Mesenchymal stem cell (in vitro differentiated cells and primary cell): ENCODE measurements at regions not wholly inside any gene's neighbourhood (a gene's known extent, or its start where the extent isn't known, plus 50 kb on each side); places are given as distances from the start of the nearest gene placed in this dataset.
A peak's percentile ranks its signal among the peaks of the same experiment; 100 is the strongest.
"Not testable (repeated sequence)": the region's sequence is repeated elsewhere in the genome, so short reads cannot be mapped to it uniquely, and the experiment has no call there.

Experiments
- DNase-seq: peaks from one replicate; pipeline ENCODE4 v3.0.0-alpha.2; 2013
- H2AFZ ChIP-seq: one replicate; pipeline ENCODE4 v1.6.1; 2013; ENCODE audit warnings: low read depth, mild to moderate bottlenecking, control low read depth, inconsistent platforms, low read length, moderate library complexity
- H2AK5ac ChIP-seq: 2 replicates; pipeline ENCODE4 v1.6.1; 2013; ENCODE audit warnings: low read length, moderate library complexity, mild to moderate bottlenecking, inconsistent platforms; ENCODE audit not compliant: severe bottlenecking
- H2BK120ac ChIP-seq: one replicate; pipeline ENCODE4 v1.6.1; 2013; ENCODE audit warnings: low read depth, mild to moderate bottlenecking, inconsistent platforms, low read length, moderate library complexity
- H2BK12ac ChIP-seq, 2 experiments: one replicate each; pipeline ENCODE4 v1.6.1; 2013; ENCODE audit warnings: inconsistent platforms in 2 of 2, low read length in 2 of 2, mild to moderate bottlenecking in 2 of 2, moderate library complexity in 2 of 2, control low read depth in 1 of 2
- H2BK15ac ChIP-seq: one replicate; pipeline ENCODE4 v1.6.1; 2013; ENCODE audit warnings: mild to moderate bottlenecking, low read depth, inconsistent platforms; ENCODE audit not compliant: poor library complexity, severe bottlenecking
- H2BK5ac ChIP-seq: 2 replicates; pipeline ENCODE4 v1.6.1; 2013; ENCODE audit warnings: low read depth, mild to moderate bottlenecking, low read length, control low read depth, inconsistent platforms; ENCODE audit not compliant: poor library complexity, severe bottlenecking
- H3K14ac ChIP-seq, 2 experiments: one replicate each; pipeline ENCODE4 v1.6.1; 2013; ENCODE audit warnings: inconsistent platforms in 2 of 2, low read length in 2 of 2, control low read depth in 1 of 2, mild to moderate bottlenecking in 1 of 2, moderate library complexity in 1 of 2
- H3K18ac ChIP-seq, 2 experiments: one replicate each; pipeline ENCODE4 v1.6.1; 2013; ENCODE audit warnings: inconsistent platforms in 2 of 2, low read length in 2 of 2, control low read depth in 1 of 2, low read depth in 1 of 2, mild to moderate bottlenecking in 1 of 2
- H3K23ac ChIP-seq, 2 experiments: one replicate each; pipeline ENCODE4 v1.6.1; 2013; ENCODE audit warnings: inconsistent platforms in 2 of 2, low read length in 2 of 2, mild to moderate bottlenecking in 2 of 2, moderate library complexity in 2 of 2, control low read depth in 1 of 2
- H3K27ac ChIP-seq: 2 replicates; pipeline ENCODE4 v1.5.1; 2013; ENCODE audit warnings: mild to moderate bottlenecking, moderate library complexity, low read length, control low read depth, inconsistent platforms; ENCODE audit not compliant: poor library complexity, severe bottlenecking
- H3K27me3 ChIP-seq, 2 experiments: 2 replicates each; pipeline versions ENCODE4 v1.6.1 to v1.7.0; 2013; ENCODE audit warnings: low read length in 2 of 2, mild to moderate bottlenecking in 2 of 2, moderate library complexity in 2 of 2, control low read depth in 1 of 2, inconsistent platforms in 1 of 2; ENCODE audit not compliant: control insufficient read depth in 1 of 2, insufficient read depth in 1 of 2
- H3K36me3 ChIP-seq, 2 experiments: 2 replicates each; pipeline versions ENCODE4 v1.6.1 to v1.7.0; 2013; ENCODE audit warnings: low read length in 2 of 2, control low read depth in 1 of 2, inconsistent platforms in 1 of 2, low read depth in 1 of 2, mild to moderate bottlenecking in 1 of 2; ENCODE audit not compliant: insufficient read depth in 2 of 2, control insufficient read depth in 1 of 2
- H3K4ac ChIP-seq, 2 experiments: one replicate each; pipeline ENCODE4 v1.6.1; 2013; ENCODE audit warnings: inconsistent platforms in 2 of 2, low read length in 2 of 2, mild to moderate bottlenecking in 2 of 2, moderate library complexity in 2 of 2, control low read depth in 1 of 2, low read depth in 1 of 2
- H3K4me1 ChIP-seq: 2 replicates; pipeline ENCODE4 v1.6.1; 2013; ENCODE audit warnings: low read depth, low read length, control low read depth; ENCODE audit not compliant: control insufficient read depth, insufficient read depth
- H3K4me2 ChIP-seq: 2 replicates; pipeline ENCODE4 v1.6.1; 2013; ENCODE audit warnings: low read length, mild to moderate bottlenecking, inconsistent platforms; ENCODE audit not compliant: poor library complexity, severe bottlenecking
- H3K4me3 ChIP-seq, 2 experiments: 2 replicates each; pipeline versions ENCODE4 v1.5.1 to v1.7.0; 2013; ENCODE audit warnings: low read length in 2 of 2, mild to moderate bottlenecking in 2 of 2, control low read depth in 1 of 2, low read depth in 1 of 2; ENCODE audit not compliant: insufficient read depth in 1 of 2
- H3K79me1 ChIP-seq: replicated peaks from 2 replicates; pipeline ENCODE4 v1.6.1; 2013; ENCODE audit warnings: mild to moderate bottlenecking, control low read depth, low read length, inconsistent platforms; ENCODE audit not compliant: poor library complexity, severe bottlenecking
- H3K9ac ChIP-seq: 2 replicates; pipeline ENCODE4 v1.7.0; 2013; ENCODE audit warnings: mild to moderate bottlenecking, low read length, moderate library complexity
- H3K9me3 ChIP-seq: 2 replicates; pipeline ENCODE4 v1.7.0; 2013; ENCODE audit warnings: mild to moderate bottlenecking, low read length; ENCODE audit not compliant: control insufficient read depth
- H4K8ac ChIP-seq: one replicate; pipeline ENCODE4 v1.6.1; 2013; ENCODE audit warnings: inconsistent platforms, mild to moderate bottlenecking, low read length, moderate library complexity
- H4K91ac ChIP-seq: one replicate; pipeline ENCODE4 v1.6.1; 2013; ENCODE audit warnings: mild to moderate bottlenecking, low read length, inconsistent platforms
- WGBS: methylation state at CpG from one replicate; pipeline ENCODE4 v1.1.7; 2013; ENCODE audit warnings: mixed read lengths; 5-methylcytosine and 5-hydroxymethylcytosine counted together

GRCh38 chr13:103884101-103884723, 818.0 kb upstream of the SLC10A2 start:
- H3K23ac ChIP-seq: no peak overlapping the region
- no peaks in the 10 kb centered on the region for H3K79me1 ChIP-seq
- H3K27me3 ChIP-seq: no peaks in the 10 kb centered on the region
- WGBS: 100% methylated on average over 1 of the region's 7 CpGs
- no peaks in the 10 kb centered on the region for H3K4me1 ChIP-seq
- no peak overlapping the region for H4K91ac ChIP-seq
- no peak overlapping the region for H3K9ac ChIP-seq
- H2BK15ac ChIP-seq: no peak overlapping the region
- H2BK5ac ChIP-seq: no peak overlapping the region
- no peak overlapping the region for H2AFZ ChIP-seq
- no peak for DNase-seq
- no peak overlapping the region for H3K14ac ChIP-seq
- H3K4ac ChIP-seq: no peak overlapping the region
- no peak overlapping the region for H2BK12ac ChIP-seq
- H3K27ac ChIP-seq: no peak overlapping the region
- no peaks in the 10 kb centered on the region for H3K36me3 ChIP-seq
- H3K18ac ChIP-seq: no peak overlapping the region
- H3K4me2 ChIP-seq: no peak overlapping the region
- H4K8ac ChIP-seq: no peak overlapping the region
- H3K9me3 ChIP-seq: no peaks in the 10 kb centered on the region
- H3K4me3 ChIP-seq: no peak overlapping the region
- H2BK120ac ChIP-seq: peak overlapping the region; percentile 34
- no peak overlapping the region for H2AK5ac ChIP-seq

DNA sequence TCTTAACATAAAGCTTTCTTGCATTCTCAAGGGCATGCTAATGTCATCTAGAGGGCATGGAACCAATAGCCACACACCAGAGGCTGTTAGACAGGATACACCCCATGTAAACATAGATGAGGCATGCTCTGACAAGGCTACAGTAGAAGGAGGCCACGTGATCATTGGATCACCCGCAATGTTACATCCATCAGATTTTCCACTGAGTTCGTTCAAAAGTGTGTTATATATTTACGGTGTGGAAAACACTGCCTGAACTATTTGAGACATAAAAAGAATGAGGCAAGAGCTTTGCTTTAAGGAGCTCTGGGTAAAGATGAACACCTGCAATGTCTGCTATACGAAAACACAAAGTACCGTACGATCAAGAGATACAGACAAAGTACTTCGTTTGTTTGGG, 817.5 kb upstream of the SLC10A2 start:
- no peak overlapping the region for H2AK5ac ChIP-seq
- no peak overlapping the region for H4K8ac ChIP-seq
- H2BK12ac ChIP-seq: no peak overlapping the region
- H2BK5ac ChIP-seq: no peak overlapping the region
- H4K91ac ChIP-seq: no peak overlapping the region
- H2BK120ac ChIP-seq: no peak overlapping the region
- no peak overlapping the region for H3K4me2 ChIP-seq
- H3K4me3 ChIP-seq: no peak overlapping the region
- no peaks in the 10 kb centered on the region for H3K4me1 ChIP-seq
- H3K27ac ChIP-seq: peak overlapping the region; percentile 31
- H3K27me3 ChIP-seq: no peaks in the 10 kb centered on the region
- no peaks in the 10 kb centered on the region for H3K9me3 ChIP-seq
- no peak overlapping the region for H3K23ac ChIP-seq
- no peak overlapping the region for H3K14ac ChIP-seq
- no peaks in the 10 kb centered on the region for H3K36me3 ChIP-seq
- no peak overlapping the region for H3K18ac ChIP-seq
- DNase-seq: peak; percentile 25
- H3K9ac ChIP-seq: peak overlapping the region; percentile 51
- 92% methylated on average over 8 of the region's 8 CpGs for WGBS
- no peak overlapping the region for H3K4ac ChIP-seq
- H3K79me1 ChIP-seq: no peaks in the 10 kb centered on the region
- no peak overlapping the region for H2AFZ ChIP-seq
- H2BK15ac ChIP-seq: no peak overlapping the region

DNA sequence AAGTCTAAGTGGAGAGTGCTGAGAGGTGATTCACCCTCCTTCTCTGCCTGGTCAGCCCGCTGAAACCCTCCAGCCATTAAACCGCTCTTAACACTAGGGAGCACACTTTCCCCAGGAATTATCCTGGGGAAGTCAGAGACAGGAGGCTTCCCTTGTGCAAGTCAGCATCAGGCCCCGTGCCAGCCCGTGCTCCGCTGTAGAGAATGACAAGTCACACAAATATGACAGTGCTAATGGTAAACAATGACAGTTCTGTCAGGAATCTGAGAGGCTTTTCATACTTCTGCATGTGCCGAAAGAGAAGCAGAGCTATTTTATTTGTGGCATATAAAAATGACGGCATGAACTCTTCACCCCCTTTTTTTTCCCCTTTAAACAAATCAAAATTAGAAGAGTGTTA, 816.9 kb upstream of the SLC10A2 start:
- WGBS: 0% methylated on average over 5 of the region's 7 CpGs
- Histone ChIP-seq H3K23ac (no peak overlapping the region), H3K4me2 (peak overlapping the region; percentile 26), H3K36me3 (no peaks in the 10 kb centered on the region), H3K79me1 (no peaks in the 10 kb centered on the region), H3K4me3 (peak overlapping the region in 1 of 2 experiments; percentile 65), H2BK15ac (no peak overlapping the region), H3K9me3 (no peaks in the 10 kb centered on the region), H3K27me3 (no peaks in the 10 kb centered on the region), H4K8ac (no peak overlapping the region), H2AK5ac (no peak overlapping the region), H2BK12ac (no peak overlapping the region), H3K27ac (peak overlapping the region; percentile 8), H3K9ac (peak overlapping the region; percentile 51), H3K14ac (no peak overlapping the region), H2AFZ (peak overlapping the region; percentile 1), H2BK120ac (no peak overlapping the region), H3K4me1 (no peaks in the 10 kb centered on the region), H3K18ac (no peak overlapping the region), H4K91ac (no peak overlapping the region), H3K4ac (no peak overlapping the region), H2BK5ac (no peak overlapping the region)
- peak; percentile 96 for DNase-seq

- H3K9me3 ChIP-seq, H4K8ac ChIP-seq, H3K4me2 ChIP-seq, H2BK15ac ChIP-seq, H3K4ac ChIP-seq, H3K23ac ChIP-seq, H3K9ac ChIP-seq, H2AK5ac ChIP-seq, H2BK120ac ChIP-seq, H3K27me3 ChIP-seq, H3K79me1 ChIP-seq, H3K4me1 ChIP-seq, H4K91ac ChIP-seq, H3K36me3 ChIP-seq, H2AFZ ChIP-seq, DNase-seq, H2BK5ac ChIP-seq, H3K18ac ChIP-seq, H2BK12ac ChIP-seq, H3K14ac ChIP-seq, H3K27ac ChIP-seq, H3K4me3 ChIP-seq: not testable (repeated sequence)
- 98% methylated on average over 13 of the region's 13 CpGs for WGBS
Observed at GRCh38 chr13:103880146-103880545, 813.9 kb upstream of the SLC10A2 start.
